Left lung (tissue), 4 donors: ENCODE measurements at regions not wholly inside any gene's neighbourhood (a gene's known extent, or its start where the extent isn't known, plus 50 kb on each side); places are given as distances from the start of the nearest gene placed in this dataset.

Experiments
- ATAC-seq: fragments of 200-7000 bp; cut with Tn5 transposase; one replicate; pipeline ENCODE4 v1.9.1; 2020; ENCODE audit warnings: moderate library complexity
- DNase-seq, 4 donors: peaks; one replicate each; pipeline ENCODE4 v3.0.0-alpha.2; 2013 to 2020
- H3K27ac ChIP-seq, 2 donors: fragments of 200-600 bp; sonication (generic) in 1 of 2; one replicate each; pipeline versions ENCODE4 v1.5.0 to v1.8.0; 2020 to 2021
- H3K27me3 ChIP-seq, 2 donors: fragments of 200-600 bp; sonication (generic) in 1 of 2; one replicate each; pipeline versions ENCODE4 v1.5.0 to v1.8.0; 2020 to 2021
- H3K36me3 ChIP-seq, 2 donors: fragments of 200-600 bp; sonication (generic) in 1 of 2; one replicate each; pipeline versions ENCODE4 v1.5.0 to v1.8.0; 2020 to 2021
- H3K4me1 ChIP-seq, 2 donors: fragments of 200-600 bp; one replicate each; pipeline ENCODE4 v1.8.0; 2021
- H3K4me3 ChIP-seq, 2 donors: fragments of 200-600 bp; sonication (generic) in 1 of 2; one replicate each; pipeline versions ENCODE4 v1.5.0 to v1.8.0; 2020 to 2021; ENCODE audit warnings: mild to moderate bottlenecking in 1 of 2
- H3K9me3 ChIP-seq, 2 donors: fragments of 200-600 bp; sonication (generic) in 1 of 2; one replicate each; pipeline versions ENCODE4 v1.5.0 to v1.8.0; 2020 to 2021
- intact Hi-C, 2 donors: fragments of 100-400 bp; cut with DNase I; formaldehyde crosslinking; loops; one replicate each; pipeline versions ENCODE4 v1.11.2 to v1.14.2; 2022
- TF ChIP-seq, protein P1 (sequence below), 2 donors: fragments of 200-600 bp; sonication (generic) in 1 of 2; IDR thresholded peaks; one replicate each; pipeline versions ENCODE4 v1.5.0 to v1.8.0; 2021; ENCODE audit warnings: antibody characterized with exemption in 2 of 2
- donor health status: DM: no; HTN: yes; CAD: no.
- donor health status: DM: no; HTN: no; CAD: no.

GRCh38 chr6:117138425-117138824, 126.9 kb upstream of the VGLL2 start:
- no peaks in the 10 kb centered on the region for H3K4me1 ChIP-seq
- intact Hi-C loops, result no loop called here
- no peaks in the 10 kb centered on the region for H3K27me3 ChIP-seq
- TF ChIP-seq, protein P1, sequence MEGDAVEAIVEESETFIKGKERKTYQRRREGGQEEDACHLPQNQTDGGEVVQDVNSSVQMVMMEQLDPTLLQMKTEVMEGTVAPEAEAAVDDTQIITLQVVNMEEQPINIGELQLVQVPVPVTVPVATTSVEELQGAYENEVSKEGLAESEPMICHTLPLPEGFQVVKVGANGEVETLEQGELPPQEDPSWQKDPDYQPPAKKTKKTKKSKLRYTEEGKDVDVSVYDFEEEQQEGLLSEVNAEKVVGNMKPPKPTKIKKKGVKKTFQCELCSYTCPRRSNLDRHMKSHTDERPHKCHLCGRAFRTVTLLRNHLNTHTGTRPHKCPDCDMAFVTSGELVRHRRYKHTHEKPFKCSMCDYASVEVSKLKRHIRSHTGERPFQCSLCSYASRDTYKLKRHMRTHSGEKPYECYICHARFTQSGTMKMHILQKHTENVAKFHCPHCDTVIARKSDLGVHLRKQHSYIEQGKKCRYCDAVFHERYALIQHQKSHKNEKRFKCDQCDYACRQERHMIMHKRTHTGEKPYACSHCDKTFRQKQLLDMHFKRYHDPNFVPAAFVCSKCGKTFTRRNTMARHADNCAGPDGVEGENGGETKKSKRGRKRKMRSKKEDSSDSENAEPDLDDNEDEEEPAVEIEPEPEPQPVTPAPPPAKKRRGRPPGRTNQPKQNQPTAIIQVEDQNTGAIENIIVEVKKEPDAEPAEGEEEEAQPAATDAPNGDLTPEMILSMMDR (IDR thresholded peaks at IDR 0.05), result no peak
- no peak overlapping the region for H3K4me3 ChIP-seq
- DNase-seq (no peak), ATAC-seq (no peak)
- no peak overlapping the region for H3K27ac ChIP-seq
- H3K9me3 ChIP-seq, result no peaks in the 10 kb centered on the region
- no peaks in the 10 kb centered on the region for H3K36me3 ChIP-seq

- Histone ChIP-seq H3K9me3 (no peaks in the 10 kb centered on the region), H3K4me1 (no peaks in the 10 kb centered on the region), H3K36me3 (no peaks in the 10 kb centered on the region), H3K27me3 (no peaks in the 10 kb centered on the region), H3K4me3 (no peak overlapping the region), H3K27ac (no peak overlapping the region)
- intact Hi-C loops, result no loop called here
- ATAC-seq (no peak), DNase-seq (no peak)
- TF ChIP-seq, protein P1 (IDR thresholded peaks at IDR 0.05), result no peak
Observed at GRCh38 chr6:117138920-117139319, 126.4 kb upstream of the VGLL2 start.

DNA sequence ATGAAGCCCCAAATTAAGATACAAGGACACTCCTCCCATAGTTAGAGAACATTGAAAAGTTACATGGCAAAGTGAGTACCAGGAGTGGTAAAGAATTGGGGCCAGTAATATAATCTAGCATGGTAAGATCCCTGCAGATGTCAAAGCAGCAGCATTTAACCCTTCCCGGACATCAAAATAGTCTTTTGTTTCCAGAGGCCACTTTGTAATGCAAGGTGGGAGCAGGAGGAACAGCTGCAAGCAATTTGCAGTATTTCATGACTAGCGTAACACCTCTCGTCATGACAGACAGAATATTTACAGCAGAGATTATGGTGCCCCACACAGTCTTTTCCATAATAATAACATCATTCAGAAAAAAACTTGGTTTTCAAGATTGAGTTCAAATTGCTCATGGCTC, 123.2 kb upstream of the VGLL2 start:
- Histone ChIP-seq H3K27me3 (no peaks in the 10 kb centered on the region), H3K4me3 (no peak overlapping the region), H3K9me3 (peaks cover 0 to 12% of the 10 kb centered on the region in 2 donors), H3K4me1 (no peaks in the 10 kb centered on the region), H3K36me3 (no peaks in the 10 kb centered on the region), H3K27ac (no peak overlapping the region)
- ATAC-seq (no peak), DNase-seq (no peak)
- intact Hi-C loops, result no loop called here
- TF ChIP-seq, protein P1 (IDR thresholded peaks at IDR 0.05), result no peak

DNA sequence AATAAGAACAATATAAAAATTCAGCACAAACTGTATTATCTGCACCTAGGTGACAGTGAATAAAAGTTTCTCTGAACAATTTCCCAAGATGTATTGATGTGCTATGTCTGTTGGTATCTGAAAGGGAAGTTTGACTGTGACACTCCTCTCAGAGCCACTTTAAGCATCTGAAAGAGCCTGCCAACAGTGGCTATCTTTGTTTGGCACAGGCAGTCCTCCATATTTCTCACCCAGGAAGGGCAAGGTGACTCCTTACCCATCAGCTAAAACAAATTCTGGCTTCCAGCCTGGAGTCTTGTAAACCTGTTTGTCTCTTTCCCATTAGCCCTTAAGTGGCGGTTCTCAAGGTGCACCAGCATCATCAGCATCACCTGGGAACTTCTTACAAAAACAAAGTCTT, 122.4 kb upstream of the VGLL2 start:
- Histone ChIP-seq H3K9me3 (peaks cover 0 to 12% of the 10 kb centered on the region in 2 donors), H3K4me3 (no peak overlapping the region), H3K4me1 (no peaks in the 10 kb centered on the region), H3K27ac (no peak overlapping the region), H3K27me3 (no peaks in the 10 kb centered on the region), H3K36me3 (no peaks in the 10 kb centered on the region)
- ATAC-seq, result no peak
- intact Hi-C loops, result no loop called here
- TF ChIP-seq, protein P1 (IDR thresholded peaks at IDR 0.05), result no peak
- DNase-seq, result no peak

DNA sequence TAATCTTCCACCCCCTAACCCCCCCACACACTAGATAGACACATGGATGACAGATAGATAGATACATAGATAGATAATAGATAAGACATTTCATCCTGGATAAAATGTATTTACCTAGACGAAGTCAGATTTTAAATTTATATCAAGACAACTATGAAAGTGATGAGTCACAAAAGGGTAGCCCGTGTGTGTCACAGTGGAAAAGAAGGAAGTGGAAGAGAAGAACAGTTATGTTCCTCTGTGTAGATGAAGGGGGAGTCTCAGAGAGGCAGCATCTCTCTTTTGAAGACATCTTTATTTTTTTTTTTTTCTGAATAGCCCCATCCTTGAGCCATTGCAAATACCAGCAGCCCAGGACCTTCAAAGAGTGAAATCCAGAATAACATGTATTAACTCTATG, 121.7 kb upstream of the VGLL2 start:
- H3K9me3 ChIP-seq, result peaks cover 0 to 12% of the 10 kb centered on the region in 2 donors
- TF ChIP-seq, protein P1 (IDR thresholded peaks at IDR 0.05), result no peak
- H3K27me3 ChIP-seq, result no peaks in the 10 kb centered on the region
- intact Hi-C loops, result no loop called here
- DNase-seq (no peak), ATAC-seq (no peak)
- H3K4me1 ChIP-seq, result no peaks in the 10 kb centered on the region
- no peak overlapping the region for H3K4me3 ChIP-seq
- H3K27ac ChIP-seq, result no peak overlapping the region
- H3K36me3 ChIP-seq, result no peaks in the 10 kb centered on the region
